IMR-90 (cell line): ENCODE measurements at regions not wholly inside any gene's neighbourhood (a gene's known extent, or its start where the extent isn't known, plus 50 kb on each side); places are given as distances from the start of the nearest gene placed in this dataset.
A peak's percentile ranks its signal among the peaks of the same experiment; 100 is the strongest.

Experiments used
- ATAC-seq: fragments of 200-7000 bp; cut with Tn5 transposase; 2 replicates; pipeline ENCODE4 v1.9.1; 2020; ENCODE audit warnings: low read depth, mild to moderate bottlenecking, moderate library complexity
- BruUV-seq: library from RNA; stranded (reverse); fragments of 400-500 nt; replicated peaks from 2 replicates; lab custom pipeline; 2021; lab: Mats Ljungman, UMichigan
- CTCF ChIA-PET: fragments of 300-600 bp; formaldehyde crosslinking; extraction: SDS; loops from one replicate; lab custom pipeline; 2021; ENCODE audit warnings: antibody characterized with exemption; lab: Yijun Ruan, JAX
- POLR2A ChIA-PET: fragments of 300-600 bp; sonication (Branson Sonifier 250); formaldehyde crosslinking; loops from one replicate; lab custom pipeline; 2022; ENCODE audit warnings: antibody characterized with exemption; ENCODE audit not compliant: unreplicated experiment; lab: Charles Lee
- DNase-seq: peaks from one replicate; pipeline ENCODE4 v3.0.0; 2013
- H2AFZ ChIP-seq: replicated peaks from 2 replicates; pipeline ENCODE3; 2013; ENCODE audit warnings: low read length, mild to moderate bottlenecking; ENCODE audit not compliant: poor library complexity
- H2AK5ac ChIP-seq: 2 replicates; pipeline ENCODE4 v1.6.1; 2013; ENCODE audit warnings: low read depth, low read length, inconsistent platforms
- H2AK9ac ChIP-seq: replicated peaks from 2 replicates; pipeline ENCODE3; 2013; ENCODE audit warnings: mild to moderate bottlenecking, low read depth, low read length, moderate library complexity; ENCODE audit not compliant: poor library complexity
- H2BK120ac ChIP-seq: 2 replicates; pipeline ENCODE4 v1.6.1; 2013; ENCODE audit warnings: low read depth, low read length, inconsistent platforms
- H2BK15ac ChIP-seq: 3 replicates; pipeline ENCODE4 v1.6.1; 2013; ENCODE audit warnings: low read depth, low read length, inconsistent platforms
- H2BK20ac ChIP-seq: 2 replicates; pipeline ENCODE4 v1.6.1; 2013; ENCODE audit warnings: low read depth, mild to moderate bottlenecking, inconsistent platforms, low read length, moderate library complexity
- H2BK5ac ChIP-seq: 2 replicates; pipeline ENCODE4 v1.6.1; 2013; ENCODE audit warnings: mild to moderate bottlenecking, low read depth, low read length, inconsistent platforms; ENCODE audit not compliant: poor library complexity, severe bottlenecking
- H3K14ac ChIP-seq: replicated peaks from 2 replicates; pipeline ENCODE4 v1.6.1; 2013; ENCODE audit warnings: low read depth, low read length, inconsistent platforms
- H3K18ac ChIP-seq: 2 replicates; pipeline ENCODE4 v1.6.1; 2013; ENCODE audit warnings: low read depth, low read length, control low read depth
- H3K23ac ChIP-seq: 2 replicates; pipeline ENCODE4 v1.6.1; 2013; ENCODE audit warnings: low read depth, low read length, inconsistent platforms
- H3K27ac ChIP-seq: 2 replicates; pipeline ENCODE4 v1.5.1; 2013; ENCODE audit warnings: mild to moderate bottlenecking, control low read depth, low read length; ENCODE audit not compliant: insufficient read depth
- H3K27me3 ChIP-seq: 2 replicates; pipeline ENCODE4 v1.6.1; 2013; ENCODE audit warnings: low read length; ENCODE audit not compliant: control insufficient read depth, insufficient read depth
- H3K36me3 ChIP-seq: 2 replicates; pipeline ENCODE4 v1.6.1; 2013; ENCODE audit warnings: low read length, mixed read lengths; ENCODE audit not compliant: control insufficient read depth, insufficient read depth
- H3K4ac ChIP-seq: 2 replicates; pipeline ENCODE4 v1.6.1; 2013; ENCODE audit warnings: low read depth, low read length, inconsistent platforms
- H3K4me1 ChIP-seq: 2 replicates; pipeline ENCODE4 v1.6.1; 2013; ENCODE audit warnings: low read length, mixed read lengths; ENCODE audit not compliant: control insufficient read depth, insufficient read depth
- H3K4me2 ChIP-seq: 2 replicates; pipeline ENCODE4 v1.6.1; 2013; ENCODE audit warnings: low read depth, mild to moderate bottlenecking, control low read depth, low read length, moderate library complexity
- H3K4me3 ChIP-seq: 2 replicates; pipeline ENCODE4 v1.5.1; 2013; ENCODE audit warnings: low read depth, mild to moderate bottlenecking, control low read depth, low read length, moderate library complexity; ENCODE audit not compliant: insufficient read depth
- H3K56ac ChIP-seq: 2 replicates; pipeline ENCODE4 v1.6.1; 2013; ENCODE audit warnings: low read length, inconsistent platforms; ENCODE audit not compliant: insufficient read depth; ENCODE audit errors: extremely low read depth
- H3K79me1 ChIP-seq, 2 experiments: 2 replicates each; pipeline ENCODE4 v1.6.1; 2013; ENCODE audit warnings: low read length in 2 of 2, inconsistent platforms in 1 of 2, low read depth in 1 of 2
- H3K9ac ChIP-seq: 2 replicates; pipeline ENCODE4 v1.6.1; 2013; ENCODE audit warnings: low read depth, low read length, control low read depth
- H3K9me1 ChIP-seq: 2 replicates; pipeline ENCODE4 v1.6.1; 2013; ENCODE audit warnings: low read length, inconsistent platforms; ENCODE audit not compliant: insufficient read depth
- H3K9me3 ChIP-seq: 2 replicates; pipeline ENCODE4 v1.6.1; 2013; ENCODE audit warnings: low read length; ENCODE audit not compliant: control insufficient read depth, insufficient read depth
- H4K20me1 ChIP-seq: 2 replicates; pipeline ENCODE4 v1.6.1; 2013; ENCODE audit warnings: low read length, inconsistent platforms; ENCODE audit not compliant: insufficient read depth
- H4K5ac ChIP-seq: 2 replicates; pipeline ENCODE4 v1.6.1; 2013; ENCODE audit warnings: mild to moderate bottlenecking, low read depth, low read length, control low read depth
- H4K8ac ChIP-seq, 2 experiments: 2 replicates each; pipeline ENCODE4 v1.6.1; 2013; ENCODE audit warnings: low read depth in 2 of 2, low read length in 2 of 2, control low read depth in 1 of 2, inconsistent platforms in 1 of 2
- H4K91ac ChIP-seq: 2 replicates; pipeline ENCODE4 v1.6.1; 2013; ENCODE audit warnings: low read depth, low read length, inconsistent platforms; ENCODE audit not compliant: insufficient read depth
- BHLHE40 ChIP-seq: fragments of 150-350 bp; IDR thresholded peaks from 2 replicates; pipeline ENCODE4 v1.6.1; 2016; ENCODE audit warnings: mild to moderate bottlenecking, low read depth, low read length
- CEBPB ChIP-seq: IDR thresholded peaks from 2 replicates; pipeline ENCODE4 v1.6.1; 2012; ENCODE audit warnings: low read depth, low read length, improper control_type of control experiment
- CHD1 ChIP-seq: IDR thresholded peaks from 2 replicates; pipeline ENCODE4 v1.6.1; 2012; ENCODE audit warnings: low read depth, low read length, improper control_type of control experiment
- CTCF ChIP-seq: conservative IDR thresholded peaks from 2 replicates; pipeline ENCODE4 v1.5.1; 2012; ENCODE audit warnings: mild to moderate bottlenecking, low read depth, low read length, improper control_type of control experiment
- ELK1 ChIP-seq: fragments of 150-350 bp; IDR thresholded peaks from 2 replicates; pipeline ENCODE4 v1.6.1; 2016; ENCODE audit warnings: low read depth, mild to moderate bottlenecking, low read length, moderate library complexity, borderline replicate concordance
- FOS ChIP-seq: fragments of 150-350 bp; IDR thresholded peaks from 2 replicates; pipeline ENCODE4 v1.6.1; 2016; ENCODE audit warnings: low read depth, low read length
- MAFK ChIP-seq: IDR thresholded peaks from 2 replicates; pipeline ENCODE4 v1.6.1; 2012; ENCODE audit warnings: low read depth, low read length, improper control_type of control experiment
- MAZ ChIP-seq: IDR thresholded peaks from 2 replicates; pipeline ENCODE4 v1.6.1; 2012; ENCODE audit warnings: low read depth, mild to moderate bottlenecking, low read length, improper control_type of control experiment, moderate library complexity, borderline replicate concordance
- MXI1 ChIP-seq: IDR thresholded peaks from 2 replicates; pipeline ENCODE4 v1.6.1; 2012; ENCODE audit warnings: low read depth, mild to moderate bottlenecking, low read length, moderate library complexity, borderline replicate concordance
- NFE2L2 ChIP-seq: fragments of 150-350 bp; IDR thresholded peaks from 2 replicates; pipeline ENCODE4 v1.6.1; 2016; ENCODE audit warnings: low read depth, mild to moderate bottlenecking, low read length
- POLR2A ChIP-seq: IDR thresholded peaks from 2 replicates; pipeline ENCODE4 v1.6.1; 2012; ENCODE audit warnings: mild to moderate bottlenecking, low read depth, low read length
- RAD21 ChIP-seq: IDR thresholded peaks from 2 replicates; pipeline ENCODE4 v1.6.1; 2012; ENCODE audit warnings: low read length, improper control_type of control experiment
- RCOR1 ChIP-seq: IDR thresholded peaks from 2 replicates; pipeline ENCODE4 v1.6.1; 2012; ENCODE audit warnings: mild to moderate bottlenecking, low read length, improper control_type of control experiment; ENCODE audit not compliant: insufficient replicate concordance
- RFX5 ChIP-seq: IDR thresholded peaks from 2 replicates; pipeline ENCODE4 v1.8.0; 2012; ENCODE audit warnings: low read depth, mild to moderate bottlenecking, low read length, moderate library complexity
- SMC3 ChIP-seq: fragments of 150-350 bp; IDR thresholded peaks from 2 replicates; pipeline ENCODE4 v1.6.1; 2016; ENCODE audit warnings: low read depth, mild to moderate bottlenecking, antibody characterized with exemption, low read length, moderate library complexity
- USF2 ChIP-seq: fragments of 150-350 bp; IDR thresholded peaks from 2 replicates; pipeline ENCODE4 v1.6.1; 2017; ENCODE audit warnings: mild to moderate bottlenecking, antibody characterized with exemption, low read length, low read depth
- WGBS, 2 experiments: methylation state at CpG; one replicate each; pipeline versions ENCODE4 v1.1.5 to v1.1.7; 2013; ENCODE audit warnings: missing lambda C conversion rate in 2 of 2; ENCODE audit not compliant: insufficient read length in 1 of 2; ENCODE audit errors: extremely low coverage in 2 of 2; 5-methylcytosine and 5-hydroxymethylcytosine counted together
- dilution Hi-C: fragments of 300-500 bp; cut with HindIII; formaldehyde crosslinking; loops from one replicate; pipeline ENCODE4 v1.14.3; 2018; ENCODE audit warnings: low sequenced_read_pairs; ENCODE audit not compliant: unreplicated experiment
- in situ Hi-C: fragments of 300-500 bp; cut with MboI; formaldehyde crosslinking; loops from 3 replicates; pipeline ENCODE4 v1.14.3; 2019; ENCODE audit warnings: low sequenced_read_pairs, inconsistent platforms, mixed read lengths
- intact Hi-C: fragments of 100-400 bp; cut with micrococcal nuclease; formaldehyde crosslinking; loops from 2 replicates; pipeline ENCODE4 v1.10.0; 2022

- Histone ChIP-seq H3K4me2 (no peak overlapping the region), H3K9me3 (peaks cover 5% of the 10 kb centered on the region; the same call in 1 of the 2 replicates), H2AK9ac (no peak overlapping the region), H3K79me1 (no peaks in the 10 kb centered on the region), H2BK5ac (no peak overlapping the region), H2AK5ac (no peak overlapping the region), H3K27ac (no peak overlapping the region), H4K20me1 (no peaks in the 10 kb centered on the region), H3K4me3 (no peak overlapping the region), H4K8ac (no peak overlapping the region), H4K5ac (no peak overlapping the region), H3K56ac (no peak overlapping the region), H2BK20ac (no peak overlapping the region), H3K9me1 (no peaks in the 10 kb centered on the region; the same call in 1 of the 2 replicates), H3K23ac (no peak overlapping the region), H3K27me3 (no peaks in the 10 kb centered on the region), H2BK15ac (no peak overlapping the region), H3K4ac (no peak overlapping the region), H3K14ac (0 out of 2 replicates have a peak overlapping the region, but pooled peaks have one; percentile 25), H2BK120ac (no peak overlapping the region), H3K36me3 (no peaks in the 10 kb centered on the region), H2AFZ (no peak overlapping the region), H4K91ac (no peak overlapping the region), H3K9ac (no peak overlapping the region), H3K4me1 (no peaks in the 10 kb centered on the region), H3K18ac (no peak overlapping the region)
- ChIA-PET CTCF (no interaction called here), POLR2A (no interaction called here)
- ATAC-seq (no peak), DNase-seq (no peak)
- intact Hi-C loops (no loop called here), dilution Hi-C loops (no loop called here), in situ Hi-C loops (no loop called here)
- TF ChIP-seq RFX5 = no peak
- no peak for TF ChIP-seq MAFK
- TF ChIP-seq ELK1 = no peak
- no peak for TF ChIP-seq MAZ
- TF ChIP-seq BHLHE40 = no peak
- no peak for TF ChIP-seq CHD1
- TF ChIP-seq POLR2A = no peak
- TF ChIP-seq CEBPB = no peak
- TF ChIP-seq USF2 = no peak
- no peak for TF ChIP-seq FOS
- no peak for TF ChIP-seq RAD21
- no peak for TF ChIP-seq CTCF
- no peak for TF ChIP-seq MXI1
- TF ChIP-seq NFE2L2 = no peak
- TF ChIP-seq SMC3 = no peak
- TF ChIP-seq RCOR1 = no peak
- no TSS peak for BruUV-seq
- no CpG with 5 or more reads among the region's 1 CpG for WGBS, 2 experiments
These were observed 332.3 kb downstream of the NPR3 start for GRCh38 chr5:33043343-33043997.
